NCI-H460 (cell line): ENCODE measurements at regions not wholly inside any gene's neighbourhood (a gene's known extent, or its start where the extent isn't known, plus 50 kb on each side); places are given as distances from the start of the nearest gene placed in this dataset.
"Not testable (repeated sequence)": the region's sequence is repeated elsewhere in the genome, so short reads cannot be mapped to it uniquely, and the experiment has no call there.

ENCODE experiments used
- DNase-seq: peaks from one replicate; pipeline ENCODE4 v3.0.0-alpha.2; 2016; ENCODE audit warnings: low read depth; ENCODE audit errors: extremely low read depth

DNA sequence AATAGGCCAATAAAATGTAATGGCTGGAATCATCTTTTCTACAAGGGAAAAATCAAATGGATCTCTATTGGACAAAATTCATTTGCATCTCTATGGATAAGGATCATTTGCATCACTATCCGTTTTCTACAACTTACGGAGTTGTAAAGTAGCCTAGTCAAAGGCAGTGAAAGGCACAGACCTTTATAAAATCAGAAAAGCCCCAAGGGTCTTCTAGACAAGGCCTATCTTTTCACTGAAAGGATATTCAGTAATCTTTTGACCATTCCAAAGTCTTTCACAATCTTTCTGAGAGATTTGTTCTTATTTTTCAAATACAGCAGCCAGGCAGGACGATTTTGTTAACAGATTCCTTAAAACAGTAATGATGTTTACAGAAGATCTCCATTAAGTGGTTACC, 119.5 kb upstream of the JADE1 start:
- no peak for DNase-seq

DNA sequence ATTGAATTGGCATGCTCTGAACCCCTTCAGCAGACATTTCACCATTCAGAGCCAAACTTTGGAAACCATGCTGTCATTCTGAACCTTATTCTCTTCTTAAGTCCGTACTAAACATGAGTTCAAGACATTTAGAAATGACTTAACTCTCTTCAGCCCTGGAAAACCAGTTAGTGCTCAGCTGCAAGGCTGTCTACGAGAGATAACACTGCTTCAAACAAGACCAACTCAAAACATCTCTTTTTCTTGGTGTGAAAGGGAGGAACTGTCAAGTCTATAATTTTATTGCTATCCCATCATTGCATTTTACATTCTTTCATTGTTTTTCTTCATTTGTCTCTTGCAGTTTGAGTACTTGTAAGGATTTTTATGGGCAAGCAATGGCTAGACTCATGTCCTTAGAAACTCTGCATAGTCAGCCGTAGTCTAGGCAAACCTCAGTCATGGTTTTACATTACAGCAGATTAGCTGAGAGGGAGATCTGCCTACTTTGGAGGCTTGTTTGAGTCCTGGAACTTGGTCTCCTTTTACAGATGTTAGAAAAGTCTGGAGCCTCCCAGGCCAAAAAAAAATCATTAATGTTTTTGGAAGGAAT, 120.6 kb upstream of the JADE1 start:
- no peak for DNase-seq

DNA sequence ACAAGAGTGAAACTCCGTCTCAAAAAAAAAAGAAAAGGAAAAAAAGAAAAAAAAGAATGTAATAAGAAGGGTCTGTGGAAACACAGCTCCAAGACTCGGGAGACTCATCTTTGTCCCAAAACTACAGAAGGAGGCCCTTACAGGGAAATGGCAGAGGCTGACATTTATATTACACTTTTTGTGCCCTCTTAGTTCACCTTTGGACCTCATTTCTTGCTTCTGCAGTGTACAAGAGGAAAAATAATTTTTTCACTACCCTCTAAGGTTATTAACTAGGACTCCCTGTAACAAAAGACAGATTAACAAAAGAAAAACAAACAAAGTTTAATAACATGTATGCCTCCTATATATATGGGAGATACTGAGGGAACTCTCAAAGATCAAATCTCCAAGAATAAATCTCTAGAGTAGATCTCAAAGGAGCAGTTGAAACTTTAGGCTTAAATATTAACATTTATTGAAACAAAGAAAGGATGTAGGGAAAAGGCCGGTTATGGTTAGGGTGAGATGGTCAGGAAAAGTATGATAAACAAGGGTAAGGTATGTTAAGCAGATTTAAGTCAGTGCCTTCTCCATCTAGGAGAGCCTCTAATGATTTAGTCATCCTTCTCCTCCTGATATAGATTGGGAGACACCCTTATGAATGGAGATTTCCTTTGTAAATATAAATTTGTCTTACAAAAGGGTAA, 121.3 kb upstream of the JADE1 start:
- no peak for DNase-seq

DNA sequence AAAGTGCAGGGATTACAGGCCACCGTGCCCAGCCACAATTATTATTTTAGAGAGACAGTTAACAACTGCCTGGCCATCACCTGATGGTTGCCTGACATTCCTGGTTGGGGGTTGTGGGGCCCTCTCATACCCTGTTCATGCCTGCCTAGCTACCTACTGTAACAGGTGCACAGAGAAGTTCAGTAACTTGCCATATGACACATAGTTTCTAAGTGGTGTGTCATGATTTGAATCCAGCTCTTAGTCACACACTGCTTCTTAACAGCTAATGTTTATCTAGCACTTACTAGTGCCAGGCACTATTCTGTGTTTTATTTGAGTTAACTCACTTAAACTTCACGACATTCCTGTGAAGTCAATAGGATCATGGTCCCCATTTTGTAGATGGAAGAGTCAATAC, 122.7 kb upstream of the JADE1 start:
- DNase-seq: no peak

DNA sequence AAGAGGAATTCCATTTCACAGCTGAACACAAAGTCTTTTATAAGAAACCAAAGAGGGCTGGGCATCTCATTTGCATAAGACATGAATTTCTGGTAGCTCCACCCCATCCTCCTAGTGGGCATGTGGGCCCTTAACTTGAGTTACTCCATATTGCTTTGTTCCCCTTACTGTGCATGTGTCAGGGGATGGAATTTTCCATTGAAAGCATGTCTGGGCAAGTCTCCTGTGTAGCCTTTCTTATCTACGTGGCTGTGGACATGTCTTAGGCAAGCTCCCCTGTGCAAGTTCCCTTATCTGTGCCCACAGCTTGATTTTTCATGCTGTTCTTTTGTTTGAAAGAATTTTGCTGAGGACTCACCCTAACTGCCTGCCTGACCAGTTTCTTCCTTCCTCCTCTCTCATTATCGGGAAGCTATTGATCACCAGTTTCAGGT, 123.5 kb upstream of the JADE1 start:
- no peak for DNase-seq

DNA sequence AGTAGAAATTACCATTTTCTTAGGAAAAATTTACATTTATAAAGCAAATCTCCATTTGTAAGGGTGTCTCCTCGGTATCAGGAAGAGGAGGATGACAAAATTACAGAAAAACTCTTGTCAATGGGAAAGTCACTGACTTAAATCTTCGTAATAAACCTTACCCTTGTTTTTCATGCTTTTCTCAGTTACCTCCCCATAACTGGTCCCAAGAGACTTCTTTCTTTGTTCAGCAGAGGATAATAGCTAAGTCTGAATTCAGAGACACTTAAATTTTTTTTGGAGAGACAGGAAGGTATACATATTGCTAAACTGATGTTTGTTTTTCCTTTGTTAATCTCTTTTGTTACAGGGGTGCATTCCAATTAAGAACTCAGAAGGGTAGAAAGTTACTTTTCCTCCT, 125.5 kb upstream of the JADE1 start:
- no peak for DNase-seq

DNA sequence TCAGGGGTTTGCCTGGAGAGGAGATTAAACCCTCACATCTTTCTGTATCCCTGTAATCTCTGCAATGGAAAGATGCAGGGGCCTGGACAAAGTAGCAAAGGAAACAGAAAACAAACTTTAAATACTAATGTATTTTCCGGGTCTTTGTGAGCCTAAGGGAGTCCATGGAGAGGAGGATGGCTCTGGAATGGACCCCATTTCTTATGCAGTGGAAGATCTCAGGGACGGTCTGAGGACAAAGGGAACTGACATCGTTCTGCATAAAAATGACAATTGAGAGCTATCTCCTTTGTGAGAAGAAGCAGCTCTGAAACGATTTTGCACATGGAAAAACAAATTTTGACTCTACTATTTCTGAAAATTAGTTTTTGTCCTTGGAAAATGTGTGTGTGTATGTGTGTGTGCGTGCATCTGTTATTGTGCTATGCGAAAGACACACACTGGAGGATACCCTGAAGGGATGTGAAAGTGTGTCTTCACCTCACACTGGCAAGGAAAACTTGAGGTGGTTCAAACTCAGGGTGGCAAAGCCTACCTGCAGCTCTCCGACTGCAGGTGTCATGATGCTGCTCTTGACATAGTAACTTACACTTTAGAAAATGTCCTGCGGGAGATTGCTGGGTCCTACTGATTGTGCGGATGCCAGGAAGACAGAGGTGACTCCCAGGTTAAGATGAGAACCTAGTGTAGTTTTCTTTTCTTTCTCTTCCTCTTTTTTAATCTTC, 126.4 kb upstream of the JADE1 start:
- no peak for DNase-seq

DNA sequence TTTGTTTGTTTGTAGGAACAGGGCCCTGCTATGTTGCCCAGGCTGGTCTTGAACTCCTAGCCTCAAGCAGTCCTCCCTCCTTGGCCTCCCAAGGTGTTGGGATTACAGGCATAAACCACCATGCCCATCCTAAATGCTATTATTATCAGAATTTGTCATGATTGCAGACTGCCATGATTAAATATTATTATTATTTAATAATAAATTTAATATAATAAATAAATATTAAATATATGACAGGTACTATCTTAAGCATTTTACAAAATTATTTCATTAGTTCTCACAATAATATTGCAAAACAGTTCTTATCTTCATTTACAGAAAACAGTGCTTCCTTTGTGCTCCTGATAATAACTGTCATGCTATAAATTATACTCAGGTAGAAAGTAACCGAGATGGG, 133.4 kb upstream of the JADE1 start:
- DNase-seq: no peak

DNA sequence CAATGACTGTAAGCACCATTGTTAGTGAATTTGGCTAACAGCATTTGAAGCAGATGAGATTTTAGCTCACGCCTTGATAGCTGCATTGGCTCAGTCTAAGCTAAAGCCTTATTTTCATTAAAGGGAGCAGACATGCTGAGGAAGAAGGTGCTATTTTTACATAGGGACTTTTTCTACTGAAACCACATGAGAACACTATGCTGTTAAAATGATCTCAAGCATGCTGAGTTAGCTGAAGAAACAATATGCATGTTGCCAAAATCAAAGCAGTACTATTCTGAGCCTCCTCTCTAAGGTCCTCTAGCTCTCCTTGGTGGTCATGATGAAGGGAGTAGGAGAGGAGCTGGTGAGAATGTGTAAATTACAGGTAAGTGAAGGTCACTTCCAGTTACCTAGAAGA, 134.4 kb upstream of the JADE1 start:
- no peak for DNase-seq

DNA sequence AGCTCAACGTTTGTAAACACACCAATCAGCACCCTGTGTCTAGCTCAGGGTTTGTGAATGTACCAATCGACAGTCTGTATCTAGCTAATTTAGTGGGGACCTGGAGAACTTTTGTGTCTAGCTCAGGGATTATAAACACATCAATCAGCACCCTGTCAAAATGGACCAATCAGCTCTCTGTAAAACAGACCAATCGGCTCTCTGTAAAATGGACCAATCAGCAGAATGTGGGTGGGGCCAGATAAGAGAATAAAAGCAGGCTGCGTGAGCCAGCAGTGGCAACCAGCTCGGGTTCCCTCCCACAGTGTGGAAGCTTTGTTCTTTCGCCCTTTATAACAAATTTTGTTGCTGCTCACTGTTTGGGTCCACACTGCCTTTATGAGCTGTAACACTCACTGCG, 136.3 kb upstream of the JADE1 start:
- not testable (repeated sequence) for DNase-seq

DNA sequence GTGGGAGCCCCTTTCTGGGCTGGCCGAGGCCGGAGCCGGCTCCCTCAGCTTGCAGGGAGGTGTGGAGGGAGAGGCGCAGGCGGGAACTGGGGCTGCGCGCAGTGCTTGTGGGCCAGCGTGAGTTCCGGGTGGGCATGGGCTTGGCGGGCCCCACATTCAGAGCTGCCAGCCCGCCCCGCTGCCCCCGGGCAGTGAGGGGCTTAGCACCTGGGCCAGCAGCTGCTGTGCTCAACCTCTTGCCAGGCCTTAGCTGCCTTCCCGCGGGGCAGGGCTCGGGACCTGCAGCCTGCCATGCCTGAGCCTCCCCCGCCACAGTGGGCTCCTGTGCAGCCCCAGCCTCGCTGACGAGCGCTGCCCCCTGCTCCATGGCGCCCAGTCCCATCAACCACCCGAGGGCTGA, 136.9 kb upstream of the JADE1 start:
- not testable (repeated sequence) for DNase-seq

DNA sequence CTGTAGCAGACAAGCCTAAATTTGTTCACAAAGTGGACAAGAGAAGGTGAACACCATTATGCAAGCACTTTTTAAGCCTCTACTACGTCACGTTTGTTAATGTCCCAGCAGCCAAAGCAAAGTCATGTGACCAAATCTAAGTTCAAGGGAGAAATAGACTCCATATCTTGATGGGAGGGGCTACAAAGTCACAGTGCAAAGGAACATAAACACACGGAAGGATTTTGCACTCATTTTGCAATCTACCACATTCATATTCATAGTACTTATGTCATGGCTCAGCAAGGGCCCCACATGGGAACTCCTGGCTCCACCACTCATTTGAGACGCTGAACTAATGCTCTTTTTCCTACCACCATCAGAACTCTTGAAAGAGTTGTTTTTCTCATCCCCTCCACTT, 139.0 kb upstream of the JADE1 start:
- DNase-seq: no peak

DNA sequence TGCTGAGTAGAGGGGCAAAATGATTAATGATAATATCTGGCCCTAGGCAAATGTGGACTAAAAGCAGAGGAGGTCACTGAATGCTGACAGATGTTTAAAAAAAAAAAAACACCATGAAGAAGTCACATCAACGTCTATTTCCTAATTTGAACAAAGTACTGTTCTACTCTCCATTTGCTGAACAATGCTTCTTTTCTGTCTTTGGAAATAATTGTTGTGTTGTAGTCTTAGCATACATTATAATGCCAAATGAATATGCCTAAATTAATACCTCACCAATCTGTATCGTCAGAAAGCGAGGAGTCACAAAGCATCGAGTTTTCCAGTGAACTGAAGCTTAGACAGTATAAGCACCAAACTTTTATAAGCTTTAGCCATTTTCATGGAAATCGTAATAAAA, 140.9 kb upstream of the JADE1 start:
- no peak for DNase-seq

DNA sequence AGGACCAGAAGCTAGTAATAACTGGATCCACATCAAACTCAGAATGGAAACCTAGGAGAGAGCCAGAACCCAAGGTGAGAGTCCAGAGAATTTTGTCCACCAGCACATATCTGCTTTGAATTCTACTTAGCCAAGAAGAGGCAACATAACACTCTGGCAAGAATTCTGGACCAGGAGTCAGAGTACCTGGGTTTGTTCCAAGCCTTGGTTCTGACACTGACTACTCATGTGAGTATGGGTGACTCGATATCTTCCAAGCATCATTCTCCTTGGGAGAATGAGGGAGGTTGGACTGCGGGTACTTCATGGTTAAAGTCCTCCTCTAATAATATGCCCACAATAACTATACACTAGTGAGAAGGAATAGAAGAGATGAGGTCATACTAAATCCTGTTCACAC, 144.0 kb upstream of the JADE1 start:
- no peak for DNase-seq

DNA sequence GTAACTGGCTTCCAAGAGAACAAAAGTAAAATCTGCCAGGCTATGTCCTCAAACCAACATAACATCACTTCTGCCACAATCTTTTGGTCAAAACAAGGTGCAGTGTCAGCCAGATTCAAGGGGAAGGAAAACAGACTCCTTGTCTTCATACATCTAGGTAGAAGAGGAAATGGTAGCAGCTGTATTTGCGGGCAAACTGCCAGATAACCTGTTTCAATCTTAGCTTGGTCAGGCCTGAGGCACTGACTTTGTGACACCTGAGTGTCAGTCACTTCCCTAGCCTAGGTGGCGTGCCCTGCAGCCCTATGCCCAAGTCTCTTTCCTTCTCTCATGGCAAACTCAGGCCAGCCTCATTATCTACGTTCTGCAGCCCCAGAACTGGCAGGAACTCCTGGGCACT, 146.2 kb upstream of the JADE1 start:
- DNase-seq: no peak

DNA sequence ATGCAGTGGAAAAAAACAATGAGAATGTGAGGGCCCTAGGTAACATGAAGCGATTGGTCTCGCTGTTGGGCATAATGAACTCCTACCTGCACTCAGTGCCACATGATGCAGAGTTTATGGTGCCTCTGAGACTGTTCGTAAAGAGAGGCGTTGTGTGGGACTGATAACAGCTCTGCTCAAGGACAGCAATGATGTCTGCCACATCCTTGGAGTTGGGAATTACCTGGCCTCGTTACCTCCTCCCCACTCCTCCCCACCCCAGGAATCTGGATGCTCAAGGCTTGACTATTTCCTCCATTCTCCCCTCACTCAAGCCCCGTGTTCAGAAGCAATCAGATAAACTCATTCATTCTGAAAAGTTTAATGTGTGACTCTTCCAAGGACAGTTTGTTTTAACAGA, 148.0 kb upstream of the JADE1 start:
- DNase-seq: no peak

DNA sequence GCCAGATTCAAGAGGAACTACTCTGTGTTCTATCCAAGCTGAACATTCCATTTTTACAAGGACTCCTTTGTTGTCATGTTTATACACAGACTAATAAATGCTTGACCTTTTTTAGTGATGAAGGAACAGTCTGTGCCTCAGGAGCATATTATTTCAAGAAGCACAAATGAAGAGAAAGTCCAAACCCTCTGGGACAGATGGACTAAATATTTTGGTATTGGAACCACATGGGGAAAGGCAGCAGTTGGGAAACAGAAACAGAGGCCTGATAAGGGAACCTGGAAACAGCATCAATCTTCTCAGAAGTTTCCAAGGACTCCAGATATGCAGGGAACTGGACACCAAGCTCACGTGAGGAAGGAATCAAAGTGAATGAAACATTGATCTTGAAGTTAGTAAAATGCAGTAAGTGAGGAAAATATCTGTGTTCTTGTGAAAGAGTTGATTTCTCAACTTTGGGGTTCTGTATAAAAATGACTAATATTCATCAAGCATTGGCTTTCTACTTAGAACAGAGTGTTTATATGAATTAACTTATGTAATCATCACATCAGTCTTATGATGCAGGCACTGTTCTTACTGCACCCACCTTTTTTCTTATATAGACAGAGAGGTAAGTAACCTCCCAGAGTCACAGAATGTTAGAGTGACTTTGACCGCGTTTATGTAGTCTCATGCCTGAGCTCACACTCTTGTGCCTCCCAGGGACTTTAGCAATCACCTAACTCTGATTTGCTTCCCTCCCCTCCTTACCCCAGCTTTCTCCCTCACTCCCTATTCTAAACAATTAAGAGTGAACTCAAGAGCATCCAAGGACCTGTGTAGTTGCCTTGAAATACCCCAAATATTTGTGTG, 148.9 kb upstream of the JADE1 start:
- no peak for DNase-seq

DNA sequence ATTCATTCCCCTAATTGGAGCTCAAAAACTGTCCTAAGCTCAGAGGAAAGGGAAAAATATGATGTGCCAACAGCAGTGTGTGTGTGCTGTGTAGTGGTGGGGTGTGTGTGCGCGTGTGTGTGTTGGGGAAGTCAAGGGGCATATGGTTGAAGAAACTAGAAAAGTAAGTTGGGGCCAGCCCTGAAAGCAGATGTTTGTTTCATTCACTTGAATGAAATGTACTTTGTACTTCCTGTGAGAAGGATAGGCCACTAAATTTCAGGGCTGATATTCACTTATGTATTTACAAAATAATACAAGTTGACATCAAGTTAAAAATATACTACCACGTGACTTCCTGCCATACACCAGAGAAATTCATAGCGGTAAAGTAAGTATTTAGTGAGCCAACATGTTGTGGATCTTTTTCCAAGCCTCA, 151.3 kb upstream of the JADE1 start:
- DNase-seq: no peak

DNA sequence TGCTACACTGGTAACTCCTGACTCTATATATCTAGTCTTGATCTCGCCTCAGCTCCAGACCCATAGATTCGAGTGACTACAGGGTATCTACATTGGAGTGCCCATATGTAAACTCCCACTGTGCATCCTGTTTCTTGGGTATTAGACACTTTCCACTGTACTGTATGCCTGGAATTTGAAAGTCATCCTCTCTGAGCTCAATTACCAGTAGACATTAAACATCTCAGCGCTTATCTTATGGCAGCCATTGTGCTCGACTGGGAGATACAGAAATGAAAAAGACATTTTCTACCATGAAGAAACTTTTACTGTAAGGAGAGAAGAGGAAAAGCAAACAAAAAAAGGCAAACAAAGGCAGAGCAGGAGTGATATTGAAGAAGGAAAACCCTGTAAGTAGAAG, 151.9 kb upstream of the JADE1 start:
- no peak for DNase-seq

DNA sequence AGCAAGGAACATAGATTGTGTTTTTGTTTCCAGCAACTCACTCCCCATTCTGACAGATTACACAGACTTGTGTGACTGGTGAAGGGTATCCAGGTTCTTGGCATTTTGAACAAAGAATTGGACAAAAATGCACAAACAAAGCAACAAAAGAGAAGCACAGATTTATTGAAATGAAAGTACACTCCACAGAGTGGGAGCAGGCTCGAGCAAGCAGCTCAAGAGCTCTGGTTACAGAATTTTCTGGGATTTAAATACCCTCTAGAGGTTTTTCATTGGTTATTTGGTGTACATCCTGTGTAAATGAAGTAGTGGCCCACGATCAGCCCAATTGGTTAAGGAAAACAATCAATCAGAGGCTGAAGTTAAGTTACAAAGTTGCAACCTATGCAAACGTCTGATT, 155.0 kb upstream of the JADE1 start:
- DNase-seq: no peak
